HG02759 (cell line): ENCODE measurements at regions not wholly inside any gene's neighbourhood (a gene's known extent, or its start where the extent isn't known, plus 50 kb on each side); places are given as distances from the start of the nearest gene placed in this dataset.

Experiments used
- ATAC-seq: cut with Tn5 transposase; IDR thresholded peaks from one replicate; pipeline ENCODE4 v1.9.1; 2021; ENCODE audit warnings: mild to moderate bottlenecking, moderate library complexity; ENCODE audit not compliant: unreplicated experiment

- ATAC-seq = no peak
Measured at GRCh38 chr11:17157761-17158160, 50.0 kb downstream of the PIK3C2A start.

- ATAC-seq = no peak
Measured at GRCh38 chr11:17156283-17156682, 51.5 kb downstream of the PIK3C2A start.

- peak; percentile 64 for ATAC-seq
Measured at GRCh38 chr11:17154409-17155159, 53.2 kb downstream of the PIK3C2A start.

GRCh38 chr11:17153757-17154156 lies 54.0 kb downstream of the PIK3C2A start:
- peak; percentile 41 for ATAC-seq

- no peak for ATAC-seq
Measured at GRCh38 chr11:17152306-17152705, 55.5 kb downstream of the PIK3C2A start.

GRCh38 chr11:17150521-17150920 lies 57.3 kb downstream of the PIK3C2A start:
- no peak for ATAC-seq

GRCh38 chr11:17148536-17148935 lies 59.2 kb downstream of the PIK3C2A start:
- ATAC-seq = no peak

GRCh38 chr11:17145972-17146371 lies 61.8 kb downstream of the PIK3C2A start:
- no peak for ATAC-seq

- ATAC-seq = no peak
Measured at GRCh38 chr11:17142450-17142849, 65.0 kb upstream of the RPS13 start.

GRCh38 chr11:17141156-17141555 lies 63.7 kb upstream of the RPS13 start:
- ATAC-seq = no peak

GRCh38 chr11:17138562-17138961 lies 61.1 kb upstream of the RPS13 start:
- ATAC-seq = no peak

- no peak for ATAC-seq
Measured at GRCh38 chr11:17135916-17136683, 58.6 kb upstream of the RPS13 start.

- ATAC-seq = no peak
Measured at GRCh38 chr11:17132654-17133053, 55.2 kb upstream of the RPS13 start.

GRCh38 chr11:17129003-17129402 lies 51.5 kb upstream of the RPS13 start:
- ATAC-seq = no peak
